ENCODE measurements at regions not wholly inside any gene's neighbourhood (a gene's known extent, or its start where the extent isn't known, plus 50 kb on each side); places are given as distances from the start of the nearest gene placed in this dataset.

DNA sequence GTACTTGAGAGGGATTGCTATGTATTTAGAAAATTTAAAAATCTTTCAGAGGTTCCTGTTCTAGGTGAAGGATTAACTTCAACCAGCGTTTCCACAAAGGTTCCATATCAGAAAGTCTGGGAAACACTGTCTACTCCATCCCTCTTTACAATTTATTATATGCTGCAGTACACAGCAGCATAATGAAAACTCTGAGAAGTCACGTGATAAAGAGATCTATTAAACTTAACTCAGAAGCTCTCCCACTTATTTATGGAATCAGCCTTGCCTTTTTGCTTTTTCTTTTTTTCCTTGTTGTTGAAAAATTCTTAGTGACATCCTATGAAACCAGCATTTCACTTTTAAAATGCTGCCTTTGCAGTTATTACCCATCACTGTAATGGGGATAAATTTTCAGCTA lies 186.2 kb downstream of the ACER2 start:
- TF ChIP-seq, protein P1, sequence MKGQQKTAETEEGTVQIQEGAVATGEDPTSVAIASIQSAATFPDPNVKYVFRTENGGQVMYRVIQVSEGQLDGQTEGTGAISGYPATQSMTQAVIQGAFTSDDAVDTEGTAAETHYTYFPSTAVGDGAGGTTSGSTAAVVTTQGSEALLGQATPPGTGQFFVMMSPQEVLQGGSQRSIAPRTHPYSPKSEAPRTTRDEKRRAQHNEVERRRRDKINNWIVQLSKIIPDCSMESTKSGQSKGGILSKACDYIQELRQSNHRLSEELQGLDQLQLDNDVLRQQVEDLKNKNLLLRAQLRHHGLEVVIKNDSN (CRISPR knock-in tag; IDR thresholded peaks at IDR 0.05): no peak
- TF ChIP-seq, protein P2, sequence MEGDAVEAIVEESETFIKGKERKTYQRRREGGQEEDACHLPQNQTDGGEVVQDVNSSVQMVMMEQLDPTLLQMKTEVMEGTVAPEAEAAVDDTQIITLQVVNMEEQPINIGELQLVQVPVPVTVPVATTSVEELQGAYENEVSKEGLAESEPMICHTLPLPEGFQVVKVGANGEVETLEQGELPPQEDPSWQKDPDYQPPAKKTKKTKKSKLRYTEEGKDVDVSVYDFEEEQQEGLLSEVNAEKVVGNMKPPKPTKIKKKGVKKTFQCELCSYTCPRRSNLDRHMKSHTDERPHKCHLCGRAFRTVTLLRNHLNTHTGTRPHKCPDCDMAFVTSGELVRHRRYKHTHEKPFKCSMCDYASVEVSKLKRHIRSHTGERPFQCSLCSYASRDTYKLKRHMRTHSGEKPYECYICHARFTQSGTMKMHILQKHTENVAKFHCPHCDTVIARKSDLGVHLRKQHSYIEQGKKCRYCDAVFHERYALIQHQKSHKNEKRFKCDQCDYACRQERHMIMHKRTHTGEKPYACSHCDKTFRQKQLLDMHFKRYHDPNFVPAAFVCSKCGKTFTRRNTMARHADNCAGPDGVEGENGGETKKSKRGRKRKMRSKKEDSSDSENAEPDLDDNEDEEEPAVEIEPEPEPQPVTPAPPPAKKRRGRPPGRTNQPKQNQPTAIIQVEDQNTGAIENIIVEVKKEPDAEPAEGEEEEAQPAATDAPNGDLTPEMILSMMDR (IDR thresholded peaks at IDR 0.05): no peak
- no peak for TF ChIP-seq NR2C2 (CRISPR knock-in tag; IDR thresholded peaks at IDR 0.05)
- TF ChIP-seq NFYB (CRISPR knock-in tag; conservative IDR thresholded peaks at IDR 0.05; ENCODE audit: low read depth): no peak
- no peak for TF ChIP-seq CREM (CRISPR knock-in tag; IDR thresholded peaks at IDR 0.05)
- TF ChIP-seq, protein P3, sequence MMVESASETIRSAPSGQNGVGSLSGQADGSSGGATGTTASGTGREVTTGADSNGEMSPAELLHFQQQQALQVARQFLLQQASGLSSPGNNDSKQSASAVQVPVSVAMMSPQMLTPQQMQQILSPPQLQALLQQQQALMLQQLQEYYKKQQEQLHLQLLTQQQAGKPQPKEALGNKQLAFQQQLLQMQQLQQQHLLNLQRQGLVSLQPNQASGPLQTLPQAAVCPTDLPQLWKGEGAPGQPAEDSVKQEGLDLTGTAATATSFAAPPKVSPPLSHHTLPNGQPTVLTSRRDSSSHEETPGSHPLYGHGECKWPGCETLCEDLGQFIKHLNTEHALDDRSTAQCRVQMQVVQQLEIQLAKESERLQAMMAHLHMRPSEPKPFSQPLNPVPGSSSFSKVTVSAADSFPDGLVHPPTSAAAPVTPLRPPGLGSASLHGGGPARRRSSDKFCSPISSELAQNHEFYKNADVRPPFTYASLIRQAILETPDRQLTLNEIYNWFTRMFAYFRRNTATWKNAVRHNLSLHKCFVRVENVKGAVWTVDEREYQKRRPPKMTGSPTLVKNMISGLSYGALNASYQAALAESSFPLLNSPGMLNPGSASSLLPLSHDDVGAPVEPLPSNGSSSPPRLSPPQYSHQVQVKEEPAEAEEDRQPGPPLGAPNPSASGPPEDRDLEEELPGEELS (CRISPR knock-in tag; IDR thresholded peaks at IDR 0.05): no peak
- no peak for TF ChIP-seq TCF7 (CRISPR knock-in tag; IDR thresholded peaks at IDR 0.05; ENCODE audit: low read depth)
- TF ChIP-seq, protein P4, sequence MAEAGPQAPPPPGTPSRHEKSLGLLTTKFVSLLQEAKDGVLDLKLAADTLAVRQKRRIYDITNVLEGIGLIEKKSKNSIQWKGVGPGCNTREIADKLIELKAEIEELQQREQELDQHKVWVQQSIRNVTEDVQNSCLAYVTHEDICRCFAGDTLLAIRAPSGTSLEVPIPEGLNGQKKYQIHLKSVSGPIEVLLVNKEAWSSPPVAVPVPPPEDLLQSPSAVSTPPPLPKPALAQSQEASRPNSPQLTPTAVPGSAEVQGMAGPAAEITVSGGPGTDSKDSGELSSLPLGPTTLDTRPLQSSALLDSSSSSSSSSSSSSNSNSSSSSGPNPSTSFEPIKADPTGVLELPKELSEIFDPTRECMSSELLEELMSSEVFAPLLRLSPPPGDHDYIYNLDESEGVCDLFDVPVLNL (CRISPR knock-in tag; IDR thresholded peaks at IDR 0.05; ENCODE audit: borderline replicate concordance, low read depth): no peak

All from WTC11 (cell line).